ENCODE measurements at regions not wholly inside any gene's neighbourhood (a gene's known extent, or its start where the extent isn't known, plus 50 kb on each side); places are given as distances from the start of the nearest gene placed in this dataset.
A peak's percentile ranks its signal among the peaks of the same experiment; 100 is the strongest.

DNA sequence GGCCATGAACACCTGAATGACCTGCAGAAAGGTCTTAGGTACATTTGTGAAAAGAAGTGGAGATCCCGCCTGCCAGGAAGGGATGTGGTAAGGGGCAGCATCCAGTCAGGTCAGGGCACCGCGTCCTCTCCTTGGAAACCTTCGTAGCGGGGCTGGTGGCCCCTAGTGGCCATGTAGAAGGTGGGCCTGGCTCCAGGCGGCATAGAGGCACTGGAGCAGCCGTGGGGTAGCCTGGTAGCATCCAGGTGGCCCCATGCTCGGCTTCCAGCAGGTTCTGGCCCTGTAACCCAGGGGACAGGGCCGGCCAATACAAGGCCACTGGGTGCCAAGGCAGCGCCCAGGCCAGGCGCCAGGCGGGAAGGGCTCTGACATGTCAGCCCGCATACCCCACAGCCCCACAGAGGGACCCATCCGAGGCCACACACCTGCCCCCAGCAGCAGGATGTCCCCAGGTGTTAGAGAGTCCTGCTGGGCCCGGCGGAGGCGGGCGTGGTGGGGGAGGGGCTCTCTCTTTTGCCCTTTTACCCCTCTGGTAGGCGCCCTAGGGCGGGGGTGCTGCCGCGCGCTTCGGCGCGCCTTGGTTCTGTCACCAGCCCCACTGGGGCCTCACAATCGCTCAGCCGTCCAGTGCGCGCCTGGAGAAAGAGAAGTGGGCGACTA is 58.3 kb upstream of the SPATA31E1 start:
- no peak for DNase-seq (ENCODE audit: low read depth, low spot score)

DNA sequence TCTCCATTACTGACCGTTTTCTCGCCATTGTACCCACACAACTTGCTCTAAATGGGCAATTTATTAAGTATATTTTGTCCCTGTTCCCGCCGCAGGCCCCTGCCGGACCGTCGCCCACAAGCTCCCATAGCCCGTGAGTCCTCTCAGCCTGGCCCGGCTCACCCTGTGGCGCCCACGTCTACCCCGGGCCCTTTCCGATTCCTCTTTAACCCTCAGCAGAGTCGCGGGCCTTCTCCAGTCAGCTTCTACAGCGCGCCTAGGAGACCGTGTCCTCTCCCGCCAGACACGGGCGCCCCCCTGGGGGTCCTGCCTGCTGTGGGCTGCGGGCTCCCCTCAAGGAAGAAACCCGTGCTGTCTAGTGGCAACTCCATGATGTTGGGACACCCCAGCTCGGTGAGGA is 57.8 kb upstream of the SPATA31E1 start:
- DNase-seq (ENCODE audit: low read depth, low spot score), result no peak

DNA sequence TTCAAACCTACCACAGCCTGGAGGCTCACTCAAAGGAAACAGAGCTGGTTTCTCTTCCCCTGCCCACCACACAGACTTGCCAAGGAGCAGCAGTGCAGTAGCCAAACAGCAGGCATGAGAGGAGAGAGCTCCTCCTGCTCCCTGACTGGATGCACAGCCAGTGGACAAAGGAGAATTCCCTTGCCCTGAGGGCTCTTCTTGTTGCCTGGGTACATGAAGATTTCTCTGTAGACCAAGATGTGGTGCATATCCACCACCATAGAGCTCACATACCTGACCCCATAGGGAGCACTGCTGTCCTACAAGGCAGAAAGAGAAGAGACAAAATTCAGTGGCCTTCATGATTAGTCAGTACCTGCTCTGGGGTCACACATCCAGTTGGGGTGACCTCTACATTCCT is 56.3 kb upstream of the SPATA31E1 start:
- no peak for DNase-seq (ENCODE audit: low read depth, low spot score)

DNA sequence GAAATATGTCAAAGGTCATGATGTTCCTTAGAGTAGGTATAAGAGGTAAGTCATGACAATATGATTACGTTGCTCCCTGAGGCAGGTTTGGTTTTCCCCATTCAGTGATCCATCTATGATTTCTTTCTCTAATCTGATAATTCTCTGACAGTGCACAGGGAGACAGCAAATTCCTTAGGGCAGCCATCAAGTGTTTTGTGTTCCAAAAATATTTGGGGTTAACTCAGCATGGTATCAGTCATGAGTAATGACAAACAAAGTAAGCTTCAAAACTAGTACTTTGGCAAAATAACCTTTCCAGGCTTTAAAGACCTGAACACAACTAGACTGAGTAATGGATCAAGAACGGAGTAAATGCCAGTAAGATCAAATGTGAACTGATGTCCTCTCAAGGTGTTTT is 55.3 kb upstream of the SPATA31E1 start:
- DNase-seq (ENCODE audit: low read depth, low spot score), result no peak

DNA sequence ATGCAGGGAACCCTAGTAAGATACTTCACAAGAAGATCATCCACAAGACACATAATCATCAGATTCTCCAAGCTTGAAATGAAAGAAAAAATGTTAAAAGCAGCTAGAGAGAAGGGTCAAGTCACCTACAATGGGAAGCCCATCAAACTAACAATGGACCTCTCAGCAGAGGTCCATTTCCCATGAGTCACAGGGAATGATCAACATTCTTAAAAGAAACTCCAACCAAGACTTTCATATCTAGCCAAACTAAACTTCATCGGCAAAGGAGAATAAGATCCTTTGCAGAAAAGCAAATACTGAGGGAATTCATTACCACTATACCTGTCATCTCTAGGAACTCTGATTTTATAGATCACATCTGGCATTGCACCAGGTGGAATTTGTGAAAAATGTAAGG is 52.9 kb upstream of the SPATA31E1 start:
- peak; percentile 64 for DNase-seq (ENCODE audit: low read depth, low spot score)

DNA sequence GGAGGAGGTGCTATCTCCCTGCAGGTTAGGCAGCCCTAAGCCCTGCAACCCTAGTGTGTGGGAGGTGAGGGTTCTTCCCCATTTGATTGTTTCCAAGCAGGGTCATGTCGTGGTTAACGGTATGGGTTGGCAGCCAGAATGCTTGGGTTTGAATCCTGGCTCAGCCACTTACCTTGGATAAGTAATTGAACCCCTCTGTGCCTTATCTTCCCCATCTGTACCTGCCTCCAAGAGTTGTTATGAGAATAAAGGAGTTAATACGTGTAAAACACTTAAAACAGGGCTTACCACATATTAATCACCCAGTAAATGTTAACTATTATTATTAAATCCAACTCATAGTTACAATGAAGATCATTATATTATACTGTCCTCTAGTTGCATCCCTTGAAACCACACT is 52.2 kb upstream of the SPATA31E1 start:
- no peak for DNase-seq (ENCODE audit: low read depth, low spot score)

DNA sequence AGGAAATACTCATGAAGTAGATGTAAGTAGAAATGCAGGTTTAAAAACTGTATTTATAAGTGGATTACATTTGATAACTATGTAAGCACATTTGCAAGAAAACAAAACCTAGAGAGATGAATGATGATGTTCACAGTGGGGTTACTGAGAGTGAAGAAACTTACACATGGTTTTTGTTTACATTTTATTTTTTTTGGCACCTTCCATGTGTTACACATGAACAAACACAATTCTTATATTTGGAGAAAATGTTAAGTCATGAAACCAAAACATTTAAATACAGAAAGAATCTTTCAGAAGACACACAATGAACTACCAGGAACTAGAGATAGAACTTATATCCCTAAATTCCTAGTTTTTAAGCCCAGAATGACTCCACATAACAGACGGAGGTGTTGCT is 51.5 kb upstream of the SPATA31E1 start:
- DNase-seq (ENCODE audit: low read depth, low spot score), result peak; percentile 67

Measured in smooth muscle cell of the brain vasculature (primary cell).